Liver (tissue), 3 donors: ENCODE measurements at regions not wholly inside any gene's neighbourhood (a gene's known extent, or its start where the extent isn't known, plus 50 kb on each side); places are given as distances from the start of the nearest gene placed in this dataset.

Experiments used
- RAD21 ChIP-seq, 2 donors: IDR thresholded peaks; 2 replicates each; pipeline ENCODE4 v1.6.1; 2016; ENCODE audit warnings: antibody characterized with exemption in 2 of 2, mild to moderate bottlenecking in 2 of 2
- SP1 ChIP-seq: IDR thresholded peaks from 2 replicates; pipeline ENCODE4 v1.6.1; 2018; ENCODE audit warnings: antibody characterized with exemption, mild to moderate bottlenecking
- TF ChIP-seq, protein P1 (sequence below): fragments of 150-350 bp; IDR thresholded peaks from 2 replicates; pipeline ENCODE4 v1.5.1; 2017; ENCODE audit warnings: improper control_type of control experiment, low read depth, low read length; ENCODE audit not compliant: missing input control
- TF ChIP-seq, protein P2 (sequence below): IDR thresholded peaks from 2 replicates; pipeline ENCODE4 v1.6.1; 2016; ENCODE audit warnings: antibody characterized with exemption
- donor health status: healthy.
- donor health status: healthy.

DNA sequence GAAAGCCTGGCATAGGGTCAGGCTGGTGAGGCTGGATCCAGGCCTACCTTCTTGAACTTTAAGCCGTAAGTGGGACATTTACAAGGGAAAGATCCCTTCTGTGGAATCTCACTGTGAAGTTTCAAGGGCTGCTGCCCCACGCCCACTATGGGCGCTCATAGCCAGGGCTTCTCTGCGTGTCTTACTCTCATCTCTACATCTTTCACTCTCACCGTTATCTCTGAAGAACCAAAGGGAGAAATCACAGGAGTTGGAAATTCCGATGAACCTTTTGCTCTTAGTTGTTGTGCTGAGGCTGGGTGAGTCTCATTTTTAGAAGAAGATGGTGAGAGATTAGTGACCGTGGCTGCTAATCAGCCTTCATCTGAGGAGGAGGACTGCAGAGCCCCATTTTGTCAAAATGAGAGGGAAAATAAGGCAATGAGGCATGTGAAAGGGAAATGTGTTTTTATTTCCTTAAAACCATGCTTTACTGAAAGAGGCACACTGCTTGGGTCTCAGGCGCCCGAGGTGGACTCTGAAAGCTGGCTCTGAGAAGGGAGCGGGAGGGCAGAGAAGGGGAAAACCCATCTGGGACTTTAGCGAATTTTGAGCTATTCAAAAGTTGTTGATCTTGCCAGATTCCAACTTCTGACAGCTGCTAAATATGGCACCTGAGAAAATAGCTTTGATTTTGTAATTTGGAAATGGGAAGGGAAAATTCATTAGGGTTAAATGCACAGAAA, 301.5 kb downstream of the CLIC5 start:
- TF ChIP-seq, protein P1, sequence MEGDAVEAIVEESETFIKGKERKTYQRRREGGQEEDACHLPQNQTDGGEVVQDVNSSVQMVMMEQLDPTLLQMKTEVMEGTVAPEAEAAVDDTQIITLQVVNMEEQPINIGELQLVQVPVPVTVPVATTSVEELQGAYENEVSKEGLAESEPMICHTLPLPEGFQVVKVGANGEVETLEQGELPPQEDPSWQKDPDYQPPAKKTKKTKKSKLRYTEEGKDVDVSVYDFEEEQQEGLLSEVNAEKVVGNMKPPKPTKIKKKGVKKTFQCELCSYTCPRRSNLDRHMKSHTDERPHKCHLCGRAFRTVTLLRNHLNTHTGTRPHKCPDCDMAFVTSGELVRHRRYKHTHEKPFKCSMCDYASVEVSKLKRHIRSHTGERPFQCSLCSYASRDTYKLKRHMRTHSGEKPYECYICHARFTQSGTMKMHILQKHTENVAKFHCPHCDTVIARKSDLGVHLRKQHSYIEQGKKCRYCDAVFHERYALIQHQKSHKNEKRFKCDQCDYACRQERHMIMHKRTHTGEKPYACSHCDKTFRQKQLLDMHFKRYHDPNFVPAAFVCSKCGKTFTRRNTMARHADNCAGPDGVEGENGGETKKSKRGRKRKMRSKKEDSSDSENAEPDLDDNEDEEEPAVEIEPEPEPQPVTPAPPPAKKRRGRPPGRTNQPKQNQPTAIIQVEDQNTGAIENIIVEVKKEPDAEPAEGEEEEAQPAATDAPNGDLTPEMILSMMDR, result no peak
- TF ChIP-seq RAD21 (IDR thresholded peaks at IDR 0.05) (no peak), SP1 (no peak)
- TF ChIP-seq, protein P2, sequence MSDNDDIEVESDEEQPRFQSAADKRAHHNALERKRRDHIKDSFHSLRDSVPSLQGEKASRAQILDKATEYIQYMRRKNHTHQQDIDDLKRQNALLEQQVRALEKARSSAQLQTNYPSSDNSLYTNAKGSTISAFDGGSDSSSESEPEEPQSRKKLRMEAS, result no peak
